ENCODE measurements at regions not wholly inside any gene's neighbourhood (a gene's known extent, or its start where the extent isn't known, plus 50 kb on each side); places are given as distances from the start of the nearest gene placed in this dataset.

- H3K27ac ChIP-seq (ENCODE audit: low read depth, low read length) = no peak overlapping the region
- H3K4me3 Mint-ChIP-seq = no peak overlapping the region
- H3K4me1 ChIP-seq (ENCODE audit: control insufficient read depth, insufficient read depth, low read length) = peaks cover 8% of the 10 kb centered on the region
- no peaks in the 10 kb centered on the region for H3K9me3 ChIP-seq (ENCODE audit: control insufficient read depth, low read length)
- WGBS, 2 experiments (ENCODE audit: insufficient coverage in 1 of 2, insufficient read length in 1 of 2) = 84 to 86% methylated on average over 7 to 11 of the region's 12 CpGs
- no peak for TF ChIP-seq CTCF (conservative IDR thresholded peaks at IDR 0.05)
- no peak overlapping the region for H3K27ac Mint-ChIP-seq
- no peak for DNase-seq
- no peak overlapping the region for H3K9ac ChIP-seq (ENCODE audit: extremely low read depth, low read length, poor library complexity, severe bottlenecking)
- peaks cover 63% of the 10 kb centered on the region for H3K27me3 ChIP-seq (ENCODE audit: control insufficient read depth, insufficient read depth, low read length, poor library complexity, severe bottlenecking)
- peaks cover 14% of the 10 kb centered on the region for H3K9me3 Mint-ChIP-seq
- H3K36me3 ChIP-seq (ENCODE audit: control insufficient read depth, insufficient read depth, low read length) = no peaks in the 10 kb centered on the region
- H3K4me1 Mint-ChIP-seq = peaks cover 24% of the 10 kb centered on the region
- peaks cover 3% of the 10 kb centered on the region for H3K36me3 Mint-ChIP-seq (ENCODE audit: low read depth)
- H3K27me3 Mint-ChIP-seq (ENCODE audit: insufficient read depth) = peaks cover 79% of the 10 kb centered on the region
- H3K4me3 ChIP-seq (ENCODE audit: low read length) = no peak overlapping the region
Observed at GRCh38 chr7:155365146-155365874, 67.6 kb downstream of the INSIG1 start.

GRCh38 chr7:155368894-155369600 lies 71.4 kb downstream of the INSIG1 start:
- Mint-ChIP-seq H3K4me1 (peaks cover 26% of the 10 kb centered on the region), H3K27me3 (ENCODE audit: insufficient read depth) (peaks cover 78% of the 10 kb centered on the region), H3K4me3 (no peak overlapping the region), H3K27ac (no peak overlapping the region), H3K36me3 (ENCODE audit: low read depth) (peaks cover 3% of the 10 kb centered on the region), H3K9me3 (peaks cover 14% of the 10 kb centered on the region)
- H3K27me3 ChIP-seq (ENCODE audit: control insufficient read depth, insufficient read depth, low read length, poor library complexity, severe bottlenecking) = peaks cover 74% of the 10 kb centered on the region
- no peak overlapping the region for H3K27ac ChIP-seq (ENCODE audit: low read depth, low read length)
- H3K9me3 ChIP-seq (ENCODE audit: control insufficient read depth, low read length) = no peaks in the 10 kb centered on the region
- WGBS, 2 experiments (ENCODE audit: insufficient coverage in 1 of 2, insufficient read length in 1 of 2) = 70 to 71% methylated on average over 5 to 7 of the region's 7 CpGs
- H3K4me3 ChIP-seq (ENCODE audit: low read length) = no peak overlapping the region
- peaks cover 10% of the 10 kb centered on the region for H3K4me1 ChIP-seq (ENCODE audit: control insufficient read depth, insufficient read depth, low read length)
- no peak overlapping the region for H3K9ac ChIP-seq (ENCODE audit: extremely low read depth, low read length, poor library complexity, severe bottlenecking)
- TF ChIP-seq CTCF (conservative IDR thresholded peaks at IDR 0.05) = no peak
- DNase-seq = no peak
- no peaks in the 10 kb centered on the region for H3K36me3 ChIP-seq (ENCODE audit: control insufficient read depth, insufficient read depth, low read length)

GRCh38 chr7:155369766-155370165 lies 72.1 kb downstream of the INSIG1 start:
- H3K4me1 Mint-ChIP-seq = peaks cover 24% of the 10 kb centered on the region
- peaks cover 5% of the 10 kb centered on the region for H3K4me1 ChIP-seq (ENCODE audit: control insufficient read depth, insufficient read depth, low read length)
- H3K27me3 Mint-ChIP-seq (ENCODE audit: insufficient read depth) = peaks cover 77% of the 10 kb centered on the region
- H3K27ac Mint-ChIP-seq = no peak overlapping the region
- H3K4me3 Mint-ChIP-seq = no peak overlapping the region
- 45 to 59% methylated on average over 14 to 15 of the region's 15 CpGs for WGBS, 2 experiments (ENCODE audit: insufficient coverage in 1 of 2, insufficient read length in 1 of 2)
- no peak overlapping the region for H3K4me3 ChIP-seq (ENCODE audit: low read length)
- no peaks in the 10 kb centered on the region for H3K36me3 ChIP-seq (ENCODE audit: control insufficient read depth, insufficient read depth, low read length)
- H3K27ac ChIP-seq (ENCODE audit: low read depth, low read length) = no peak overlapping the region
- H3K9ac ChIP-seq (ENCODE audit: extremely low read depth, low read length, poor library complexity, severe bottlenecking) = no peak overlapping the region
- no peak for DNase-seq
- H3K9me3 Mint-ChIP-seq = peaks cover 14% of the 10 kb centered on the region
- TF ChIP-seq CTCF (conservative IDR thresholded peaks at IDR 0.05) = no peak
- H3K36me3 Mint-ChIP-seq (ENCODE audit: low read depth) = peaks cover 3% of the 10 kb centered on the region
- H3K9me3 ChIP-seq (ENCODE audit: control insufficient read depth, low read length) = no peaks in the 10 kb centered on the region
- H3K27me3 ChIP-seq (ENCODE audit: control insufficient read depth, insufficient read depth, low read length, poor library complexity, severe bottlenecking) = peaks cover 74% of the 10 kb centered on the region

Data from endodermal cell (in vitro differentiated cells).